ENCODE measurements at regions not wholly inside any gene's neighbourhood (a gene's known extent, or its start where the extent isn't known, plus 50 kb on each side); places are given as distances from the start of the nearest gene placed in this dataset.
"Not testable (repeated sequence)": the region's sequence is repeated elsewhere in the genome, so short reads cannot be mapped to it uniquely, and the experiment has no call there.

DNA sequence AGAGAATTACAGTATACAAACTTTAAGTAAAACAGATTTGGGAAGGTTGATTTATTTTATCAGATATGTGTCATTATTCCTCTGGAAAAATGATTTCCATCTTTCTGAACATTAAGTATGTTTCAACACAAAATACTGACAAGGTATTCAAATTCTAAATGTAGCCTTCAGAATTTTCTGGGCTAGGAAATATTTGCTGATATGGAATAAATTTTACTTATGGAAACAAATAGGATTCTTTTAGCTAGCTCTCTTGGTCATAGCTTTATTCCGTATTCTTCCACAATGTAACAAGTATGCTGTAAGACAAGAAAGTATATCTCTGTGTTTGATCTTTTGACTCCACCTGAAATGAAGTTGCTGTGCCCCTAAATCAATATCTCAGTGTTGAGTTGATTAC is 1125.2 kb upstream of the CITED2 start:
- no peak overlapping the region for H3K27ac ChIP-seq (ENCODE audit: low read depth, low read length)
- no peaks in the 10 kb centered on the region for H3K79me2 ChIP-seq (ENCODE audit: insufficient read depth, low read length)
- no peaks in the 10 kb centered on the region for H3K36me3 Mint-ChIP-seq (ENCODE audit: low read depth, unreplicated experiment)
- FAIRE-seq (no peak), DNase-seq (ENCODE audit: low read depth) (no peak)
- H3K9me3 Mint-ChIP-seq (ENCODE audit: unreplicated experiment), result peaks cover under 1% of the 10 kb centered on the region
- peaks cover 5% of the 10 kb centered on the region for H3K4me1 Mint-ChIP-seq (ENCODE audit: low read depth, unreplicated experiment)
- H3K4me3 Mint-ChIP-seq (ENCODE audit: unreplicated experiment), result no peak overlapping the region
- H3K9me3 ChIP-seq (ENCODE audit: insufficient read depth, low read depth, low read length), result no peaks in the 10 kb centered on the region
- H3K4me1 ChIP-seq (ENCODE audit: insufficient read depth, low read length), result no peaks in the 10 kb centered on the region
- no peak overlapping the region for H3K4me3 ChIP-seq (ENCODE audit: insufficient read depth, low read depth, low read length)
- H3K27me3 Mint-ChIP-seq (ENCODE audit: low read depth, unreplicated experiment), result no peaks in the 10 kb centered on the region
- H3K27ac Mint-ChIP-seq (ENCODE audit: unreplicated experiment), result no peak overlapping the region
- no peaks in the 10 kb centered on the region for H3K36me3 ChIP-seq (ENCODE audit: insufficient read depth, low read length)
- no peak overlapping the region for H3K9ac ChIP-seq (ENCODE audit: low read length)
- H4K20me1 ChIP-seq (ENCODE audit: insufficient read depth, low read length), result no peaks in the 10 kb centered on the region
- H3K27me3 ChIP-seq (ENCODE audit: insufficient read depth, low read length), result no peaks in the 10 kb centered on the region
- no peak overlapping the region for H3K4me2 ChIP-seq (ENCODE audit: low read length)
- H2AFZ ChIP-seq (ENCODE audit: low read depth, low read length), result no peak overlapping the region
- TF ChIP-seq EZH2 (IDR thresholded peaks at IDR 0.05; ENCODE audit: insufficient read depth, low read length), result no peak
- TF ChIP-seq, protein P1, sequence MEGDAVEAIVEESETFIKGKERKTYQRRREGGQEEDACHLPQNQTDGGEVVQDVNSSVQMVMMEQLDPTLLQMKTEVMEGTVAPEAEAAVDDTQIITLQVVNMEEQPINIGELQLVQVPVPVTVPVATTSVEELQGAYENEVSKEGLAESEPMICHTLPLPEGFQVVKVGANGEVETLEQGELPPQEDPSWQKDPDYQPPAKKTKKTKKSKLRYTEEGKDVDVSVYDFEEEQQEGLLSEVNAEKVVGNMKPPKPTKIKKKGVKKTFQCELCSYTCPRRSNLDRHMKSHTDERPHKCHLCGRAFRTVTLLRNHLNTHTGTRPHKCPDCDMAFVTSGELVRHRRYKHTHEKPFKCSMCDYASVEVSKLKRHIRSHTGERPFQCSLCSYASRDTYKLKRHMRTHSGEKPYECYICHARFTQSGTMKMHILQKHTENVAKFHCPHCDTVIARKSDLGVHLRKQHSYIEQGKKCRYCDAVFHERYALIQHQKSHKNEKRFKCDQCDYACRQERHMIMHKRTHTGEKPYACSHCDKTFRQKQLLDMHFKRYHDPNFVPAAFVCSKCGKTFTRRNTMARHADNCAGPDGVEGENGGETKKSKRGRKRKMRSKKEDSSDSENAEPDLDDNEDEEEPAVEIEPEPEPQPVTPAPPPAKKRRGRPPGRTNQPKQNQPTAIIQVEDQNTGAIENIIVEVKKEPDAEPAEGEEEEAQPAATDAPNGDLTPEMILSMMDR (IDR thresholded peaks at IDR 0.05; ENCODE audit: insufficient read depth, low read depth, low read length), result no peak

DNA sequence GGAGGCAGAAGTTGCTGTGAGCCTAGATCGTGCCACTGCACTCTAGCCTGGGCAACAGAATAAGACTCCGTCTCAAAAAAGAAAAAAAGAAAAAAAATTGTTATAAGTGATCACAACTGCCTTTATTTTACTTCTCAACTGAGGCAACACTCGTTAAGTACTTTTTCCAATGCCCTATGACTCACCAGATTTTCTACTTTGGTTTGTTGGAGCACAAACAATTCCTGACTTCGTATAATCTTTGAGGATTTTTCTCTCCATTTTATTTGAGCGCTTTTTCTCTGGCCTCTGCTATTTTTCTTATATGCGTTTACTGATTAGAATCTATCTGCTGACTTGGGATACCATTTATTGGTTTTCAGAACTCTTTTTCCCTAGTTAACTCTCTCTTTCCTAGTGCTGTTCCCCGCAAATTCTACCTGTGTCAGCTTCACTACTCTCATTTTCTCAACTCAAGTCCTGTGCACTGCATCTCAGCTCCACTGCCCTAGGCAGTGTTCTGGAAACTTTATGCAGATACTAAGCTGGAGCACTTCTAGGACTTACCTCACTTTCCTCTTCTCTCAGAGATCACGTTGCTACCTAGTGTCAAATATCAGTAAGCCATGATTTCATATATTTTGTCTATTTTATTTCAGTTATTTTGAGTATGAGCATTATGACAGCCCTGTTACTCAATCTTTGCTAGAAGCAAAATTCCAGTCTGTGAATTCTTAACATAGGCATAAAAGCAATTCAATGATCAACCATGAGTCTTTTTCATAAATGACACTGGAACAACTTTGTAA is 1120.1 kb upstream of the CITED2 start:
- H3K36me3 ChIP-seq (ENCODE audit: insufficient read depth, low read length), result no peaks in the 10 kb centered on the region
- Mint-ChIP-seq H3K4me3 (ENCODE audit: unreplicated experiment) (no peak overlapping the region), H3K4me1 (ENCODE audit: low read depth, unreplicated experiment) (peaks cover 8% of the 10 kb centered on the region), H3K36me3 (ENCODE audit: low read depth, unreplicated experiment) (no peaks in the 10 kb centered on the region), H3K27me3 (ENCODE audit: low read depth, unreplicated experiment) (no peaks in the 10 kb centered on the region), H3K9me3 (ENCODE audit: unreplicated experiment) (peaks cover 3% of the 10 kb centered on the region), H3K27ac (ENCODE audit: unreplicated experiment) (no peak overlapping the region)
- H3K27ac ChIP-seq (ENCODE audit: low read depth, low read length), result no peak overlapping the region
- H2AFZ ChIP-seq (ENCODE audit: low read depth, low read length), result no peak overlapping the region
- FAIRE-seq, result no peak
- no peaks in the 10 kb centered on the region for H3K27me3 ChIP-seq (ENCODE audit: insufficient read depth, low read length)
- TF ChIP-seq, protein P1 (IDR thresholded peaks at IDR 0.05; ENCODE audit: insufficient read depth, low read depth, low read length), result no peak
- TF ChIP-seq EZH2 (IDR thresholded peaks at IDR 0.05; ENCODE audit: insufficient read depth, low read length), result no peak
- no peak overlapping the region for H3K4me3 ChIP-seq (ENCODE audit: insufficient read depth, low read depth, low read length)
- no peaks in the 10 kb centered on the region for H3K9me3 ChIP-seq (ENCODE audit: insufficient read depth, low read depth, low read length)
- H3K4me1 ChIP-seq (ENCODE audit: insufficient read depth, low read length), result no peaks in the 10 kb centered on the region
- no peaks in the 10 kb centered on the region for H4K20me1 ChIP-seq (ENCODE audit: insufficient read depth, low read length)
- no peaks in the 10 kb centered on the region for H3K79me2 ChIP-seq (ENCODE audit: insufficient read depth, low read length)
- DNase-seq (ENCODE audit: low read depth), result no peak
- no peak overlapping the region for H3K4me2 ChIP-seq (ENCODE audit: low read length)
- no peak overlapping the region for H3K9ac ChIP-seq (ENCODE audit: low read length)

DNA sequence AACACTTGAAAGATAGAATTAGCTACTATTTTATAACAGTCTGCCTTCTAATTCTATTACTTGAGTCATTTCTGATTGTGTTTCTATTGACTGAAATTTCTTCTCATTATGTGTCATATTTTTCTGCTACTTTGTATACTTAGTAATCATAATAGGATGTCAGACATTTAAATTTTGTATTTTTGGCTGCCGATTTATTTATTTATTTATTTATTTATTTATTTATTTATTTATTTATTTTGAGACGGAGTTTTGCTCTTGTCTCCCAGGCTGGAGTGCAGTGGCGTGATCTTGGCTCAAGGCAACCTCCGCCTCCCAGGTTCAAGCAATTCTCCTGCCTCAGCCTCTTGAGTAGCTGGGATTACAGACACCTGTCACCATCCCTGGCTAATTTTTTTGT is 1119.0 kb upstream of the CITED2 start:
- not testable (repeated sequence) for H3K36me3 Mint-ChIP-seq (ENCODE audit: low read depth, unreplicated experiment); H4K20me1 ChIP-seq (ENCODE audit: insufficient read depth, low read length); H3K9ac ChIP-seq (ENCODE audit: low read length); FAIRE-seq; H3K9me3 ChIP-seq (ENCODE audit: insufficient read depth, low read depth, low read length); DNase-seq (ENCODE audit: low read depth); H3K4me1 Mint-ChIP-seq (ENCODE audit: low read depth, unreplicated experiment); H3K36me3 ChIP-seq (ENCODE audit: insufficient read depth, low read length); H3K9me3 Mint-ChIP-seq (ENCODE audit: unreplicated experiment); H3K27me3 Mint-ChIP-seq (ENCODE audit: low read depth, unreplicated experiment); H2AFZ ChIP-seq (ENCODE audit: low read depth, low read length); H3K4me2 ChIP-seq (ENCODE audit: low read length); H3K4me3 ChIP-seq (ENCODE audit: insufficient read depth, low read depth, low read length); H3K79me2 ChIP-seq (ENCODE audit: insufficient read depth, low read length); H3K4me3 Mint-ChIP-seq (ENCODE audit: unreplicated experiment); H3K4me1 ChIP-seq (ENCODE audit: insufficient read depth, low read length); H3K27ac ChIP-seq (ENCODE audit: low read depth, low read length); H3K27ac Mint-ChIP-seq (ENCODE audit: unreplicated experiment); H3K27me3 ChIP-seq (ENCODE audit: insufficient read depth, low read length)
